GM19438 (cell line): ENCODE measurements at regions not wholly inside any gene's neighbourhood (a gene's known extent, or its start where the extent isn't known, plus 50 kb on each side); places are given as distances from the start of the nearest gene placed in this dataset.
"Not testable (repeated sequence)": the region's sequence is repeated elsewhere in the genome, so short reads cannot be mapped to it uniquely, and the experiment has no call there.

ENCODE experiments used
- ATAC-seq: cut with Tn5 transposase; IDR thresholded peaks from one replicate; pipeline ENCODE4 v1.9.1; 2021; ENCODE audit warnings: low read depth; ENCODE audit not compliant: unreplicated experiment

DNA sequence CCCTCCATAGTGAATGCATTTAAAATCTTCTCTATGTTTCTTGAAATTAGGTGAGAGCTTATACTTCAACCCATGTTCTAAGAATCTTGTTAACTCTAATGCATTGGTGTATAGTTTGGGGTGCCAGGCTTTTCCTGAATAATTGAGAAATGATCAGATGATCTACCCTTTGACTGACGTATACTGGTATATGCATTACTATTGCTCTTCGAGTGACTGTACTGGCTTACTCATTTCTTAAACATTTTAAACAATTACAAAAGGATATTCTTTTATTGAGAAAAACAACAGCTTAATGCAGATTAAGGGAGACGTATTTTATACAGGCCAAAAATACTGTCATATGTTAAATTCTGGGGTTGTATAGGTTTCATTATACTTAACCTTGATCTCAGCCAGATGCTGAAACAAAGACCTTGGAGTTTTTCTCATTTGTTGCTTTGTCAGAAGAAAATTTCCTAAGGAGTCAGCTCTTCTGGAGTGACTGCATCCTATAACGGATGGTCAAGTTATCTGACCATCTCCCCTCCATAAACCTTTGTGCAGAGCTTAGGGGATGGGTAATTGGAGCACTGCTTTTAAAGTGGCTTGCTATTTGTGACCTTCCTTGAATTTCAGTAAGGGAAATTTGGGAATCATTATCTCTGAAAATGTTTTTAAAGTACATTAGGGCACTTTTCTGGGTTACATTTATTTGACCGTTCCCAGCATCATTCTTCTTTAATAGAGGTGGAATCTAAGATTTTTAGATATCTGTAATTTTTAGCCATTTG, 507.6 kb downstream of the PCNX1 start:
- no peak for ATAC-seq

DNA sequence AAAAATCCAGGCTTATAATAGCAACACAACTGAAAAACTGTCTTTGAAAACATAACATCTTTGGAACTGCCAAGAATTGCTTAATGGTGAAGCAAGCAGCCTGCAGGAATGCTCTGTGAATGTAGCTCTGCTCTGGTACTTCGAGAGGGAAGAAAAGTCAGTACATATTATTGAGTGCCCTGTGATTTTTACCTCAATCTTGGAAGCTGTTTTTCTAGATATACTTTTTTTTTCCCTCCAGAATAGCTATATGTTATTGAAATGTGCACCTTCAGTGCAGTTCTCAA, 508.1 kb downstream of the PCNX1 start:
- ATAC-seq: no peak

DNA sequence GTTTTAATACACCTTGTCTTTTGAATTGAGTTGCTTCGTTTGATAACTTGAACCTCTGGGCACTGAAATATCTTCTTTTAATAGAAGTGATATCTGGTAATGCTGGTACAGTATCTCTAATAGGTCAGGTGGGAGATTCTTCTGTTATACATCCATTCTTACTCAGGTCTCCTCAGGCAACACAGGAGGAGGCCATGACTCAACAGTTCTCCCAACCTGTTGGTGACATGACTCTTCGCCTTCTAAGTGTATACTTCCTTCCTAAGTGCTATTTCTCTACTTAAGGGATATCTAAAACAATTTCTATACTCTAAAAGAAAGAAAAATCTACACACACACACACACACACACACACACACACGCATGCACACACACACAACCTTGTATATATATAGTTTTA, 509.1 kb downstream of the PCNX1 start:
- ATAC-seq: no peak

DNA sequence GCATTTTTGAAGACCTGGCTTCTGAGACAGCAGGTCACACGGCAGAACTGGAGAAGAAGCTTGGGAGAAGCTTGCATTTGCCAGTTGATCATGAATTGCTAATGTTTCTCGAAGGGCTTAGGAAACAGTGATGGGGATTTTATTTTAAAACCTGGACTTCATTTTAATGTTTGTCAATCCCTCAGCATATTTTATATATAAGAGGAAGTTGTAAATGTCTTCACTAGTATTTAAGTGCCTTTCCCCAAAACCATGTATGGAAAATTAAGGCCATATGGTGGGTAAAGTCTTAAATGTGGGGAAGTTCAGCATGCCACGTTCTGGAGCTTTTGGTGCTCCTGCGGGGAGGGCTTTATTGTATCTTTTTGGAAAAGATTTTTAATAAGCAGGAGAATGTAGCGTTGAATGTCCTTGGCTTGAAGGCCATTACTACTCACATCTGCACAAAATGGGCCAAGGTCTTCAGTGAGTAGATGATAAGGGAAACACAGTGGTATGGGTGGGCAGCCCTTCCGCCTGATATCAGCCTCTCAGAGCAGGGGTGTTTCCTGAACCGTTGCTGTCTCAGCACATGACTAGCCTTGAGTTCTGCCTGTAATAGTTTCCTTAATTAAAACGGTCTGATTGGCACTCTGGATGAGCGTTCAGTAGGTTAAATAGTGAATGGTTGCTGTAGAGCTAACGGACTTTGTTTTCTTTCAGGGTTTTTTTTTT, 511.4 kb downstream of the PCNX1 start:
- no peak for ATAC-seq

DNA sequence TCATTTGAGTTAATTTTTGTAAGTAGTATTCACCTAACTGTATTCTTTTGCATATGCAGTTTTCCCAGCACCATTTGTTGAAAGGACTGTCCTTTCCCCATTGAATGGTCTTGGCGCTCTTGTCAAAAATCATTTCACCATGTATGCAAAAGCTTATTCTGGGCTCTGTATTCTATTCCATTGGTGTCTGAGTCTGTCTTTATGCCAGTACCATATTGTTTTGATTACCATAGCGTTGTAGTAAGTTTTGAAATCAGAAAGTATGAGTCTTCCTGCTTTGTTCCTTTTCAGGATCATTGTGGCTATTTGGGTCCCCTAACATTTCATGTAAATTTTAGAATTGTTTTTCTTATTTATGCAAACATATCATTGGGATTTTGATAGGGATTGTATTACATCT, 508.7 kb upstream of the RGS6 start:
- ATAC-seq: no peak

DNA sequence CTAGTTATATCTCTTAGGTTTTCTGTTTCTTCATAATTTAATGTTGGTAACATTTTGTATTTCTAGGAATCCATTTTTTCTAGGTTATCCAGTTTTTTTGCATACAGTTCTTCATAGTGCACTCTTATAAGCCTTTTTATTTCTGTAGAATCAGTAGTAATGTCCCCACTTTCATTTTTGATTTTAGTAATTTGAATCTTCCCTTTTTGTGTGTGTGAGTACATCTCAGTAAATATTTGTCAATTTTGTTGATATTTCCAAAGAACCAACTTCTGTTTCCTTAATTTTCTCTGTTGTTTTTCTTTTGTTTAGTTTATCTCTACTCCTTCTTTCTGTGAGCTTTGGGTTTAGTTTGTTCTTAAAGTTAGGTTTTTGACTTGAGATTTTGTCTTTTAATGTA, 507.3 kb upstream of the RGS6 start:
- no peak for ATAC-seq

DNA sequence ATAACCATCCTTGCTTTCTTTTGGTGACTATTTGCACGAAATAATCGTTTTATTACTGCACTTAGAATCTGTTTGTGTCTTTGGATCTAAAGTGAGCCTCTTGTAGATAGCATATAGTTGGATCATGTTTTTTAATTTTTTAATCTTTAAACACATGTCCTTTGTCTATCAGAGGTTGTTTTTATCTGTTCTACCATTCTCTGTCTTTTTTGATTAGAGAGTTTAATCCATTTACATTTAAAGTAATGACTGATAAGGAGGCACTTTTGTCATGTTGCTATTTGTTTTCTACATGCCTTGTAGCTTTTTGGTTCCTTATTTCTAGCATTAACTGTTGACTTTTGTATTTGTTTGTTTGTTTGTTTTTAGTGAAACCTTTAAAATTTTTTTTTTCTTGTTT, 506.2 kb upstream of the RGS6 start:
- ATAC-seq: no peak

DNA sequence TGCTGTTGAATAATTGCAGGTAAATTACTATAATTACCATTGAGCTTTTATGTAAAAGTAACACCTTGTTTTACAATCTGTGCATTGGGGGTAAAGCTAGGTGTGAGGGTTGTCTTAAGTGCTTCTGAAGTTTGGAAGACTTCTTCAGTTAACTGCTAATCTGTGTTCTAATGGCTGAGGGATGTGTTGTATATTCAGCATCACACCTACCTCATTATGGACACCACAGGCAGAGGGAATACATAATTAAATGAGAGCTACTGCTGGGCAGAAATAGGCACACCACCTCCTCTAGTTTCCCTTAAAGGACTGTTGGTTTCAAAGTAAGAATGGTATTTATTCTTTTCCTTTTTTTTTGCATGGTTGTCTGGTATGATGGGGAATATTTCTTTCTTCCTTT, 502.3 kb upstream of the RGS6 start:
- no peak for ATAC-seq

DNA sequence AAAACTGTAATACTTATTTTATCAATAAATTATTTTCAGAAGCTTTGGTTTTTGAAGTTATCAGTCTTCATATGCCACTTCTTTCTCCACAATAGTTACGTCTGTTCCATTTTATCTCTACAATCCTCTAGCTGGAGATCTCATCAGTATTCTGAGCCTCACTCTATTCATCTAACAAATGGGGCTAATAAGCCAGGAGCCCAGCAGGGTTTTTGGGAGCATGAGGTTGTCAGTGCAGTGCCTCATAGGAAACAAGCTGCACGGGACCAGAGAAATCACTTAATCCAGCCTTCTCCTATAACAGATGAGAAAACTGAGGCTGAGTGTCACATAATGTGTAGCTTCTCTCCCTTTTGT, 501.9 kb upstream of the RGS6 start:
- ATAC-seq: no peak

DNA sequence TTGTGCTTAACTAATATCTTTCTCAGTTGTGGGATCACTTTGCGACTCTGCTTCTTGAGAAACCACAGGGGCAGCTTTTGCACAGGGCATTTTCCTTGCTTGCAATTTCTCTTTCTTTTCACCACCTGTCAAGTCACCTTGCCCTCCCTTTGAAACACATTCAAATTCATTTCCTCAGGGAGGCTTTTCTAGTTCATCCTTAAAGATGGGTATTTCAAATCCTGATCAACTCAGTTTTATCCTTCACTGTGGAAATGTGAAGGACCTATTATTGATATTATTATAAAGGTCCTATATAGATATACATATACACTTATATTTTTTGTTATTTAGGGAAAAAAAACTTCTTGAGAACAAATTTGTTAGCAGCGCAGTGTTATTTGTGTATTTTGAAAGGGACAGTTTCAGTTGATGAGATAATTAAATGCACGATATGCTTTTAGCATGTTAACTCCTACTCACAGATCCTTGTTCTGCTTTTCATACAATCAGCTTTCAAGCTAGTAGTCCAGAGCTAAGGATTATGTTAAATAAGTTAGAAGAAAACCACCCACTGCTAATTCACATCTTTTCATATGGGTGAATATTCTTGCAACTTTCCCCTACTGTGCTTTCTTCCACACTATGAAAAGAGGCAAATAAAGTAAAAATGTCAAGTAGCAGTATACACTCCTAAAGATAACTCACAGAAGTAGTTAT, 501.4 kb upstream of the RGS6 start:
- ATAC-seq: no peak

DNA sequence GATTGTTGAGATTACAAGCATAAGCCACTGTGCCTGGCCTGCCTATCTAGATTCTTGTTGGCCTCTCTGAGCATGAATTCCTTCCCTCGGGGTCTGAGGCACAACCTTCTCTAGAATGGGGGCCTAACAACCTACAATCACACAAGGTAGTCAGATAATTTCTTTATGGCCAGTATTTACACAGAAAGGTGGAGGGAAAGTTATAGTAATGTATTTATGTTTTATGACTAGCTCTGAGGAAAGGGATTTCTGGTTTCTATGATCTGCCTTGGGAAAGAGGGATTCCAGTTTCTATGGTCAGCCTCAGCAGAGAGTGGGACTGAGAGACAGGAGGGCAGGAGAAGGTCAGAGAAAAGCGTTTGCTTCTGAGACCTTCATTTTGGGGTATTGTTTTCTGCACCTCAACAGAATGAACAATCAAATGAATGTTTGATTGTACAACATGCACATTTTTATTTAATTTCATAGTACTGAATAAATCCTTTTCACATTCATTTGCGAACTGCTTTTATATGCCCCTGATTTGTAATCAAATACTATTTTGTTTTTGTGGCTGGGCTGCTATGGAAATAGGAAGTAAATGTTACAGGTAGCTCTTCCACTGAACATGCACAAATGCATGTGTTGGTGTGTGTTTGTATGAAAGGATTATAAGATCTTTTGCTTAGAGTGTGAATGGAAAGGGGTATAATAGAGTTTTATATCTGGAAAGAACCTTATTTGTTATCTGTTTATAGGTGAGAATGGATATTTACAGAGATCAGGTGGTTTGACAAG, 499.7 kb upstream of the RGS6 start:
- no peak for ATAC-seq

DNA sequence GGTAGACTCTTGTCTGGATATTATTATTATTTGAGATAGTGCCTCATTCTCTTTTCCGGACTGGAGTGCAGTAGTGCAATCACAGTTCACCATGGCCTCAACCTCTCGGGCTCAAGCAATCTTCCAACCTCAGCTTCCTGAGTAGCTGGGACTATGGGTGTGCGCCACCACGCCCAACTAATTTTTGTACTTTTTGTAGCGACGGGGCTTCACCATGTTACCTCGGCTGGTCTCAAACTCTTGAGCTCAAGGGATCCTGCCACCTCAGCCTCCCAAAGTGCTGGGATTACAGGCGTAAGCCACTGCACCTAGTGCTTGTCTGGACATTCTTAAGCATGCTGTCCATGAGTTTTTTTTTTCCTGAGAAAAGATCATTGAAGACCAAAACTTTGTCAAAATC, 498.9 kb upstream of the RGS6 start:
- no peak for ATAC-seq

DNA sequence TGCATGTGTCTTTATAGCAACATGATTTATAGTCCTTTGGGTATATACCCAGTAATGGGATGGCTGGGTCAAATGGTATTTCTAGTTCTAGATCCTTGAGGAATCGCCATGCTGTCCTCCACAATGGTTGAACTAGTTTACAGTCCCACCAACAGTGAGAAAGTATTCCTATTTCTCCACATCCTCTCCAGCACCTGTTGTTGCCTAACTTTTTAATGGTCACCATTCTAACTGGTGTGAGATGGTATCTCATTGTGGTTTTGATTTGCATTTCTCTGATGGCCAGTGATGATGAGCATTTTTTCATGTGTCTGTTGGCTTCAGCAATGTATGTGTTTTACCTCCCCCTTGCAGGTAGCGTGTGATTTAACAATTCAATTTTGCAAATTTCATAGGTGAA, 496.6 kb upstream of the RGS6 start:
- not testable (repeated sequence) for ATAC-seq

DNA sequence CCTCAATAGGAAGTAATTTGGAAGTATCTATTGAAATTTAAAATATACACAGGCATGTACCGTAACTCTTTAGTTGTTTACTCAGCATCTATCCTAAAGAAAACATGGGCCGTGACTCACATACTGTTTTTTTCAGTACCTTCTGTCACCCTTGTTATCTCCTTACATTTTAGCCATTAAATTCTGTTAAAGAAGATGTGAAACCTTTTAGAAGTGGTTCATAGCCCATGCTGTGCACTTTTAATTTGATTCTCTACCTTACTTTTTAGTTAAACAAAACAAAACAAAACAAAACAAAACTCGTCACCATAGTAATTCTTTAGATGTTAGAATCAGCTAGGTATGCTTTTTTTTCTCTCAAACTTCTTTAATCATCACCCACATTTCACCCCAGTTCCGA, 494.4 kb upstream of the RGS6 start:
- no peak for ATAC-seq

DNA sequence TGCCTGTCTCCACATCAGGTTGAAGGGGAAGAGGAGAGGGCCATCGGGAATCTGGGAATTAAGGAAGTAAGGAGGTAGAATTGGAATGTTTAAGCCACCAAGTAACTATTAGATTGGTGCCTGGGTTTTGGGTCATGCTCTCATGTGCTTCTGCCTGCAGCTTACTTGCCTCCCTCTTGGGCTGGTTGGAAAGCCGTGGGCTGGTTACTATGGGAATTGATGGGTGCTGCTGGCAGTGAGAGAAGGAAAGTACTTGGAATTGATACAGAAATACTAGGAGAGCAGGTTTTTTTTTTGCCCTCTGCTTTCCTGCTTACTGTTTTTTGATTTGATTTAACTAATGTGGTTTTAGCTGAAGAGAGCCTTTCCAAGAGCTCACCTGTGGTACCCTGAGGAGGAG, 493.5 kb upstream of the RGS6 start:
- ATAC-seq: no peak

DNA sequence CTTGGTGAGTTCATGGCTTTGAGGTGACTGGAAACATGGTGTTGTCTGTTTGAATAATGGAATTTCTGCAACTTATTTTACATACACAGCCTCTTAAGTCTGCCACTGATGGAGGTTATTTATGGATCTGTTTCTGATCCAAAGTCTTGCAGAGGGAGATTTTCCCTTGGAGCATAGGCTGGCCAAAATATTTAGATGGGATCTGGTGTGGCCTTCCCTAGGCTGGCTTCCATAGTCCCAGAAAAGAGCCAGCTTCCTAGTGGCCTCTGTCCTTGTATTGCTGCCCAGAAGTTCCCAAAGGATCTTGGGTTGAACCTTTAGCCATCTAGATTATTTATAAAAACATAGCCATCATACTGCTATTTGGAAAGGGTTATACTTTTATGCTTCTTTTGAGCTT, 491.1 kb upstream of the RGS6 start:
- ATAC-seq: no peak

DNA sequence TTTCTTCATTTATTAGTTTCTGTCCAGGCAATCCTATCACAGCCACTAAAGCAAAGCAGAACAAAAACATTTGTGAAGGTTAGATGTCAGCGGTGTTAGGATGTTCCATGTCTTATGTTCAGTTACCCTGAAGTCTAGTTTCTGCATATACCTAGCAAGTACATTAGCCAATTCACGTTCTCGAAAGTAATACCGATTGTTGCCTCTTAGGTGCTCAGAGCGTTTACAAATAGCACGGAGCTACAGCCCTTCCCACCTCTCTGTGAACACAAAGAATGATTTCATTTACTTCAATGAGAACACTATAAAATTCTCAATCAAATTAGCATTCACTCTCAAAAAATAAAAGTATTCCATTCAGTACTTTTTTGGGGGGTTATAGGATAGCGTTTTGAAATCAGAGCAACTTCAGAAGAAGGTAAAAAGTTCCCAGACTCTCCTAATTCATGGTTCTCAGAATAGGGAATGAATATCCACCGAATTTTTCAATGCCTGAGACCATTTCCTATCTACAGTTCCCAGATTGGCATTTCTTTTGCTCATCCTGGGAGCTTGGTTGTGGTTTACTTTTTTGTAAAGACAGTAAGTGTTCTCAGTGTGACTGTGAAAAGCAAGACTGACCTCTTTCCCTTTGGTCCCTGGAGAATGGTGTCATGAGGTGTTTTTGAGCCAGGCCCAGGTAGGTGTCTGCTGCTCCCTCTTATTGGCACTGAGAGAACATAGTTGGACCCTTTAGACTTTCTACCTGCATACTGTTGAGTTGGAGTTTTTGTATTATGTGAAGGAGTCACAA, 488.0 kb upstream of the RGS6 start:
- no peak for ATAC-seq

DNA sequence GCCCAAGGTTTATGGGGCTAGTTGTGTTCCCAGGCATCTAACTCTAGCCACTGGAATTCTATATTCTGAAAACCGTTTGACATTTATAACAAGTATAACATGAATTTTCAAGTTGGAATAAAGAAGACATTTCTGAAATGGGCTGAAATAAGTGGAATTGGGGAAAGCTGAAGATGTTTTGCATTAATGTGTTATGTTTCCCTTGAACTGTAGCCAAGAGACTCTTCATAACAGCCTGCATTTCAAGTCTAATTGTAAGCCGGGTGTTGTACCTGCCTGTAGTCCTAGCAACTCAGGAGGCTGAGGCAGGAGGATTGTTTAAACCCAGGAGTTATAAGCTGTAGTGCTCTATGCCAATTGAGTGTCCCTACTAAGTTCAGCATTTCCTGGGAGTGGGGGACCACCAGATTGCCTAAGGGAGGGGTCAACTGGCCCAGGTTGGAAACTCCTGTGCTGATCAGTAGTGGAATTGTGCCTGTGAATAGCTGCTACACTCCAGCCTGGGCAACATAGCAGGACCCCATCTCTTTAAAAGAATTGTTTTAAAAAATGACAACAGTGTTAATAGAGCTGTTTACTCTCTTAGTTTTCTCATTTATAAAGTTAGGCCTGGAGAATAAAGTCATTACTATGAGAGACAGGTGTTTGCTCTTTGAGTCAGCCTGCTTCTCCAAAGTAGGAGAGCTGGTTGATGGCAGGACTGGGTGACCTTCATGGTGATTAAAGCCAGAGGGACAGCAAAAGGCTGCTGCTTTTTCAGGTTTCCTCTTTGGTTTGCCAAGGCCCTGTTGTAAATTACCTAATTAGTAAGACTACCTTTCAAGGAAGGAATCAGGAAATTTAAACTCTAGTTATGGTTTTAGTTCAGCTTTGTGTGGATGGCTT, 483.6 kb upstream of the RGS6 start:
- ATAC-seq: no peak

DNA sequence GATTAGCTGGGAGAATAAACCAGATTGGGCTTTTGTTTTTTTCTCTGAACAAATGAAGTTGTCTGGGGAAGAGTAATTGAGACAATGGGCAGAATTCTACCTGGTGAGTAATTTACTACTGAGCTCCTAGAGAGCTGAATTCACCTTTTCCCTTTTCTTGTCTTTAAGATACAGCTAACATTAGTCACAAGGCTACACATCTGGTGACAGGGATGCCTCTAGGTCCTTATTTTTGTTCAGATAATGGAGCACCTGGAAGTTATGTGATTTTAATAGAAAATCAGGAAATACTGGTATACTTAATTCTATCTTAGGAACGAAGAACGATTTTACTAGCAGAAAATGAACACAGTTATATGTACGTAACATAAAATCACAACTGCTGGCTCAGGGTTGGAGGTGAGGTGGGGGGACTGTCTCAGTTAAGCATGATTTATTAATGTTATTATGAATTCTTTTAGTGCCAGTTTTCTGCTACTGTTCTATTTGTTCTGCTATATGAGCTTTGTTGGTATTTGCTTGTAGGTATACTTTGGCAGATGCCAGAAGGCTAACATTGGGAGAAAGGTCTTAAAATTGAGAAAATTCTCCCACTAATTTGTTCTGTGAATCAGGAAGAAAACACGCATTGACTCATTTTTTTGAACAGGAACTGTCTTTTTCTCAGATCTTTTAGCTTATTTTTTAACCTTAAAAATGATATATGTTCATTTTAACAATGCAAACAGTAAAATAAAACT, 482.7 kb upstream of the RGS6 start:
- ATAC-seq: no peak
